OCI-LY3 (cell line): ENCODE measurements at regions not wholly inside any gene's neighbourhood (a gene's known extent, or its start where the extent isn't known, plus 50 kb on each side); places are given as distances from the start of the nearest gene placed in this dataset.

Experiments
- H2AFZ ChIP-seq: fragments of 200-600, 300-600 bp; shearing (Covaris generic); 2 replicates; pipeline ENCODE4 v1.6.0; 2014; ENCODE audit warnings: antibody characterized with exemption, low read depth, low read length
- H3K27ac ChIP-seq: fragments of 200-600, 300-600 bp; sonication (generic); 2 replicates; pipeline ENCODE4 v1.5.1; 2014; ENCODE audit warnings: mild to moderate bottlenecking, low read length, moderate library complexity, mixed read lengths
- H3K27me3 ChIP-seq: fragments of 200-600, 300-600 bp; sonication (generic); 2 replicates; pipeline ENCODE4 v1.6.1; 2014; ENCODE audit warnings: low read depth, low read length, mixed read lengths
- H3K36me3 ChIP-seq: fragments of 200-600, 300-600 bp; sonication (generic); replicated peaks from 2 replicates; pipeline ENCODE3; 2014; ENCODE audit warnings: low read depth, low read length, mixed read lengths
- H3K4me1 ChIP-seq: fragments of 300-600, 200-600 bp; sonication (generic); 2 replicates; pipeline ENCODE4 v1.6.1; 2014; ENCODE audit warnings: low read length, mixed read lengths
- H3K4me2 ChIP-seq: fragments of 200-600, 300-600 bp; sonication (generic); 2 replicates; pipeline ENCODE4 v1.6.1; 2014; ENCODE audit warnings: low read length, mixed read lengths
- H3K4me3 ChIP-seq: fragments of 300-600, 200-600 bp; sonication (generic); 2 replicates; pipeline ENCODE4 v1.5.1; 2014; ENCODE audit warnings: antibody characterized with exemption, mild to moderate bottlenecking, low read length, moderate library complexity
- H3K79me2 ChIP-seq: fragments of 300-600, 200-600 bp; shearing (Covaris generic); 2 replicates; pipeline ENCODE4 v1.6.1; 2014; ENCODE audit warnings: mild to moderate bottlenecking, low read length, mixed read lengths
- H3K9ac ChIP-seq: fragments of 300-600, 200-600 bp; shearing (Covaris generic); 2 replicates; pipeline ENCODE4 v1.6.0; 2014; ENCODE audit warnings: mild to moderate bottlenecking, low read length, moderate library complexity
- H3K9me3 ChIP-seq: fragments of 200-600, 300-600 bp; shearing (Covaris generic); 2 replicates; pipeline ENCODE4 v1.6.1; 2014; ENCODE audit warnings: low read length, mixed read lengths; ENCODE audit not compliant: insufficient read depth
- H4K20me1 ChIP-seq: fragments of 200-600, 300-600 bp; sonication (generic); 2 replicates; pipeline ENCODE4 v1.6.1; 2016; ENCODE audit warnings: low read length, mixed read lengths; ENCODE audit not compliant: insufficient read depth
- EZH2phosphoT487 ChIP-seq: fragments of 200-600 bp; shearing (Covaris generic); IDR thresholded peaks from 2 replicates; pipeline ENCODE4 v1.6.1; 2018; ENCODE audit warnings: antibody characterized with exemption, mixed run types, low read depth
- TF ChIP-seq, protein P1 (sequence below): fragments of 200-600, 300-600 bp; sonication (generic); IDR thresholded peaks from 2 replicates; pipeline ENCODE4 v1.5.1; 2014; ENCODE audit warnings: antibody characterized with exemption, low read length, low read depth

DNA sequence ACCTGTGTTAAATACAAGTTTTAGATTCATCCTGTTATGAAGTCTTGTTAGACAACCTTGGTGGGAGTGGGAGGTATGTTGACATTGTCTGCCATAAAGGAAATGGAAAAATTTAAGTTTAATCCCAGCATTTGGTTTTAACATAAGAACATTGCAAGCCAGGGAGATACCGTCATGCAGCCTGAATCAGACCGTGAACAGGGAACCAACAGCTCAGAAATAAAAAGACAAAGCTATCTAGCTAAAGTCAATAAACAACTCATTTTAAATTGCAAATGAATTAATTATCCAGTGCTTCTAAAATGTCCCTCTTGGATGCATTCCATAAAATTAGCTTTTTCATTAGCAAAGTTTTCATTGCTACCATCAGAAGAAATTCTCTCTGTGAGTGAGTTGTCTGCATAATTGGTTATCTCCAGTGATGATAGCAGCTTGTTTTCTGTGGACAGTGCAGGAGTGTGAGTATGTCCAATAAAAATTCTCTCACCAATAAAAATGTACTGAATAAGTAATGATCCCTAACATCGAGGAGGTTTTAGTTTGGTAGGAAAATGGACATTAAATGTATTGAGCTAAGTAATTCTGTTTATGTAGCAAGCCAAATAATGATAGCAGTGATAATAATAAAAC lies 170.6 kb upstream of the TMTC4 start:
- no peak overlapping the region for H3K4me2 ChIP-seq
- H3K4me3 ChIP-seq, result no peak overlapping the region
- H3K27me3 ChIP-seq, result no peaks in the 10 kb centered on the region
- H3K9ac ChIP-seq, result no peak overlapping the region
- H3K36me3 ChIP-seq, result no peaks in the 10 kb centered on the region
- H3K27ac ChIP-seq, result no peak overlapping the region
- H2AFZ ChIP-seq, result no peak overlapping the region
- no peak for TF ChIP-seq EZH2phosphoT487
- TF ChIP-seq, protein P1, sequence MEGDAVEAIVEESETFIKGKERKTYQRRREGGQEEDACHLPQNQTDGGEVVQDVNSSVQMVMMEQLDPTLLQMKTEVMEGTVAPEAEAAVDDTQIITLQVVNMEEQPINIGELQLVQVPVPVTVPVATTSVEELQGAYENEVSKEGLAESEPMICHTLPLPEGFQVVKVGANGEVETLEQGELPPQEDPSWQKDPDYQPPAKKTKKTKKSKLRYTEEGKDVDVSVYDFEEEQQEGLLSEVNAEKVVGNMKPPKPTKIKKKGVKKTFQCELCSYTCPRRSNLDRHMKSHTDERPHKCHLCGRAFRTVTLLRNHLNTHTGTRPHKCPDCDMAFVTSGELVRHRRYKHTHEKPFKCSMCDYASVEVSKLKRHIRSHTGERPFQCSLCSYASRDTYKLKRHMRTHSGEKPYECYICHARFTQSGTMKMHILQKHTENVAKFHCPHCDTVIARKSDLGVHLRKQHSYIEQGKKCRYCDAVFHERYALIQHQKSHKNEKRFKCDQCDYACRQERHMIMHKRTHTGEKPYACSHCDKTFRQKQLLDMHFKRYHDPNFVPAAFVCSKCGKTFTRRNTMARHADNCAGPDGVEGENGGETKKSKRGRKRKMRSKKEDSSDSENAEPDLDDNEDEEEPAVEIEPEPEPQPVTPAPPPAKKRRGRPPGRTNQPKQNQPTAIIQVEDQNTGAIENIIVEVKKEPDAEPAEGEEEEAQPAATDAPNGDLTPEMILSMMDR, result no peak
- H4K20me1 ChIP-seq, result no peaks in the 10 kb centered on the region
- peaks cover 6% of the 10 kb centered on the region; the same call in 1 of the 2 replicates for H3K9me3 ChIP-seq
- no peaks in the 10 kb centered on the region for H3K79me2 ChIP-seq
- H3K4me1 ChIP-seq, result no peaks in the 10 kb centered on the region

DNA sequence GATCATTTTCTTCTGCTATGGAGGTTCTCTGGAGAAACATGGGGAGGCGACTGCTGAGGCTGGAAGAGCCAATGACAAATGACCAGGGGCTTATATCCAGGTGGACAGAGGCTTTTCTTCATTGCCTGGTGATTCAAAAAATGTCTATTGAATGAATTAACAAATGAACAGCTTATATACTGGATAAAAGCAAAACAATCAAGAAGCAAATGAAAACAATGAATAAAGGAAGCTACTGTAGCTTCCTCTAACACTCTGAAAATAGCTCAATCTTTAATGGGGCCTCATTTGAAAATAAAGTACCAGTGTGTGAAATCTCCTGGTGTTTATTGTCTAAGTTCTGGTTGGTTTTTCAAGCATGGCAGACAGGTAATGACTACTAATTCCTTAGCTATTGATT lies 167.5 kb upstream of the TMTC4 start:
- TF ChIP-seq, protein P1, result no peak
- no peak for TF ChIP-seq EZH2phosphoT487
- Histone ChIP-seq H3K27ac (no peak overlapping the region), H3K79me2 (no peaks in the 10 kb centered on the region), H3K9me3 (no peaks in the 10 kb centered on the region), H3K4me2 (no peak overlapping the region), H3K27me3 (no peaks in the 10 kb centered on the region), H3K36me3 (no peaks in the 10 kb centered on the region), H3K4me1 (peaks cover 7% of the 10 kb centered on the region), H2AFZ (no peak overlapping the region), H3K4me3 (no peak overlapping the region), H3K9ac (no peak overlapping the region), H4K20me1 (no peaks in the 10 kb centered on the region)

DNA sequence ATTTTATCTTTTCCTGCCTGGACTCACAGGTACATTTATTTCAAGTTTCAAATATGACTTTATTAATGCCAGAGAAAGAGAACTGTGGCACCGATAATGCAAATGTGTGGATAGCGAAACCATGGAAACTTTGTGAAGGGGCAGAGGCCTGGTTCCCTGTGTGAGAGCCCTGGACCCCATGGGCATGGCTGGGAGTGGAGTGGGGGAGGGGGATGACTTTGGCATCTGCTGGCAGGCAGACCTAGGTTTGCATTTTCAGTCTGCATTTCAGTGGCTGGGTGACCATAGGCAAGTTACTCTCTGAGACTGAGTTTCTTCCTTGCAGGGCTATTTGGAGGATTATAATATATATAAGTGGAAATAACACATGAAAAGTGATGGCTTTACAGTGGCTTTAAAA lies 163.8 kb upstream of the TMTC4 start:
- H4K20me1 ChIP-seq, result no peaks in the 10 kb centered on the region
- no peaks in the 10 kb centered on the region for H3K9me3 ChIP-seq
- H3K4me2 ChIP-seq, result no peak overlapping the region
- TF ChIP-seq, protein P1, result no peak
- TF ChIP-seq EZH2phosphoT487, result no peak
- no peaks in the 10 kb centered on the region for H3K79me2 ChIP-seq
- peaks cover 7% of the 10 kb centered on the region for H3K4me1 ChIP-seq
- no peak overlapping the region for H3K27ac ChIP-seq
- no peaks in the 10 kb centered on the region for H3K27me3 ChIP-seq
- H3K9ac ChIP-seq, result no peak overlapping the region
- H2AFZ ChIP-seq, result no peak overlapping the region
- no peaks in the 10 kb centered on the region for H3K36me3 ChIP-seq
- no peak overlapping the region for H3K4me3 ChIP-seq

DNA sequence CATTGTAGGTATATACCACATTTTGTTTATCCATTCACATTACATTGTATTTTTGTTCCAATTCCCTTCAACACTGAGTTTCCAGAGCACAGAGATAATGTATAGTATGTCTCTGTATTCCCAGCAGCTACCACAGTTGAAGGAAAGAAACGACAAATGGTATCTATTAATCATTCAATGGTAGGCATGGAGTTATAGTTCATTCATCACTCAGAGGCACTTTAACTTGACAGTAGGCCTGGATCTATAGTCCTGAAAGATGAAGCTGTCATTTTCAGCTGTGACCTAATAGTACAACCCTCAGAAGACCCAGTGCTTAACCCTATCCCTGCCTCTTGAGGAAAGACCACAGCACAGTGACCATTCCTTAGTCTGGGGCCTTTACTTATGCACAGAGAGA lies 163.0 kb upstream of the TMTC4 start:
- no peaks in the 10 kb centered on the region for H4K20me1 ChIP-seq
- no peak overlapping the region for H3K4me2 ChIP-seq
- H3K36me3 ChIP-seq, result no peaks in the 10 kb centered on the region
- peaks cover 7% of the 10 kb centered on the region for H3K4me1 ChIP-seq
- TF ChIP-seq, protein P1, result no peak
- no peak for TF ChIP-seq EZH2phosphoT487
- no peak overlapping the region for H3K27ac ChIP-seq
- H3K9me3 ChIP-seq, result no peaks in the 10 kb centered on the region
- H3K27me3 ChIP-seq, result no peaks in the 10 kb centered on the region
- H3K79me2 ChIP-seq, result no peaks in the 10 kb centered on the region
- H3K4me3 ChIP-seq, result no peak overlapping the region
- H2AFZ ChIP-seq, result no peak overlapping the region
- no peak overlapping the region for H3K9ac ChIP-seq
